AG09319 (cell line): ENCODE measurements at regions not wholly inside any gene's neighbourhood (a gene's known extent, or its start where the extent isn't known, plus 50 kb on each side); places are given as distances from the start of the nearest gene placed in this dataset.
A peak's percentile ranks its signal among the peaks of the same experiment; 100 is the strongest.

Experiments used
- DNase-seq: peaks from one replicate; pipeline ENCODE4 v3.0.0-alpha.2; 2010; ENCODE audit warnings: low read depth; ENCODE audit errors: extremely low read depth
- TF ChIP-seq, protein P1 (sequence below): IDR thresholded peaks from 2 replicates; pipeline ENCODE4 v1.5.1; 2011; ENCODE audit warnings: low read depth, mild to moderate bottlenecking, inconsistent platforms, low read length, moderate library complexity

DNA sequence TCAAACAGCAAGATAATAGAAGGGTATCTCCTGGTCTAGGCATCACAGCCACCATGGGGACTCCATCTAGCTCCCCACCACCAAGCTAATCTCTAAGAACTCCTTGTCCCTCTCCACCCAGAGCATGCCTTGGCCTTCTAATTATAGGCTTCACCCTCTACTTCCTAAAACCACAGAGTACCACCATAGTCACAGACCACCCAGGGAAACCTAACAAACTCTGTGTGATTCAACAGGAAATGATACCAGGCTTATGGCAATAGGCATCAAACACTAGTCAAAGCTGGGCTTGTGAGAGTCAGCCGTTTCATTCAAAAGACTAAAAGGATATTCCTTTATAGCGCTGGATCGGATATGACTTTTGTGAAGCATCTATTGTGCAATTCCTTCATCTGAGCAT, 91.5 kb upstream of the NALF2 start:
- DNase-seq: no peak
- TF ChIP-seq, protein P1, sequence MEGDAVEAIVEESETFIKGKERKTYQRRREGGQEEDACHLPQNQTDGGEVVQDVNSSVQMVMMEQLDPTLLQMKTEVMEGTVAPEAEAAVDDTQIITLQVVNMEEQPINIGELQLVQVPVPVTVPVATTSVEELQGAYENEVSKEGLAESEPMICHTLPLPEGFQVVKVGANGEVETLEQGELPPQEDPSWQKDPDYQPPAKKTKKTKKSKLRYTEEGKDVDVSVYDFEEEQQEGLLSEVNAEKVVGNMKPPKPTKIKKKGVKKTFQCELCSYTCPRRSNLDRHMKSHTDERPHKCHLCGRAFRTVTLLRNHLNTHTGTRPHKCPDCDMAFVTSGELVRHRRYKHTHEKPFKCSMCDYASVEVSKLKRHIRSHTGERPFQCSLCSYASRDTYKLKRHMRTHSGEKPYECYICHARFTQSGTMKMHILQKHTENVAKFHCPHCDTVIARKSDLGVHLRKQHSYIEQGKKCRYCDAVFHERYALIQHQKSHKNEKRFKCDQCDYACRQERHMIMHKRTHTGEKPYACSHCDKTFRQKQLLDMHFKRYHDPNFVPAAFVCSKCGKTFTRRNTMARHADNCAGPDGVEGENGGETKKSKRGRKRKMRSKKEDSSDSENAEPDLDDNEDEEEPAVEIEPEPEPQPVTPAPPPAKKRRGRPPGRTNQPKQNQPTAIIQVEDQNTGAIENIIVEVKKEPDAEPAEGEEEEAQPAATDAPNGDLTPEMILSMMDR: no peak

DNA sequence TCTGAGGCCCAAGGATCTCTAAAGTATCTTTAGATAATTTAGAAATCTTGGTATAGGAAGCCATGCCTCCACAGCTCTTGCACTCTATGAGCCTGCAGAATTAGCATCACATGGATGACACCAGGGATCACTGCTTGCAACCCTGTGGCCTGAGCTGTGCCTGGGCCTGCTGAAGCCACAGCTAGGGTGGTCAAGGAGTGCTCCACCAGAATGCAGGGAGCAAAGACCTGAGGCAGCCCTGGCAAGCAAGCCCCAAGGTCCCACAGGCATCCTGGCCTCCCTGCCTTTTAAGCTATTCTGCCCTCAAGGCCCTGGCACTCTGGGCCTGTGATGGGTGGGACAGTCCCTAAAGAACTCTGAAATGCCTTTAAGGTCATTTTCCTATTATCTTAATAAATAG, 105.2 kb upstream of the NALF2 start:
- DNase-seq: no peak
- TF ChIP-seq, protein P1: no peak

DNA sequence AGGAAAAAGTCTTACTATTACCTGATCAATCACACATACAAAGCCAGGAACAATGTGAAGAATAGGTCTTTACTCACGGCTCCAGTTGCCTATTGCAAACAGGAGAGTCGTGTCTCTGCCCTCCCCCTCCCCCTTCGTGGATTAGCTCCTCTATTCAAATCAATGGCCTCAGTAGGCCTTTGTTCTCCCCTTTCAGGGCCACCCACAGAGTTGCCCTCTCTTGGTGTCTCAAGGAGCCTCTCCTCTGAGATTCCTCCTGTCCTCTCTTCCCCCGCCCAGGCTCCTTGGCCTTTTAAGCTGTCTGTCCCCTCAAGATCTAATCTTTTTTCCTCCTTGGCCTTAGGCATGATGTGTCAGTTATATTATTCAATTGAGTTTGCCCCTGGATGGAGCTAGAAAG, 107.2 kb upstream of the NALF2 start:
- TF ChIP-seq, protein P1: no peak
- no peak for DNase-seq

DNA sequence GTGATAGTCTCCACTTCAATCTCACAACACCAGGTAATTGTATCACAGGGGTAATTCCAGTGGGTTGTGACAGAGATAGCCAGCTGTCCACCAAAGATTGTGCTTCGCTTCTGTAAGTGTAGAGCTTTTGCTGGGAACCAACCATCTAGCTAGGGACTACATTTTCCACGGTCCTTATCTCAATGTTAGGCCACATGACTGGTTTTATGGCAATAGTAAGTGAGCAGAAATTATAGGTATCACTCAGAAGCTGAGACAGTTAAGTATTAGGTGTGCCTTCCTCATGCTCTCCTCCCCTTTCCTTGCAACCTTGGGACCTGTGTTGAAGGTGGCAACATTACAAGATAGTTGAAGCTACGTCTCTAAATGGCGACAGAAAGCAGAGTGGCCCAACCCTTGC, 108.8 kb upstream of the NALF2 start:
- TF ChIP-seq, protein P1: no peak
- no peak for DNase-seq

DNA sequence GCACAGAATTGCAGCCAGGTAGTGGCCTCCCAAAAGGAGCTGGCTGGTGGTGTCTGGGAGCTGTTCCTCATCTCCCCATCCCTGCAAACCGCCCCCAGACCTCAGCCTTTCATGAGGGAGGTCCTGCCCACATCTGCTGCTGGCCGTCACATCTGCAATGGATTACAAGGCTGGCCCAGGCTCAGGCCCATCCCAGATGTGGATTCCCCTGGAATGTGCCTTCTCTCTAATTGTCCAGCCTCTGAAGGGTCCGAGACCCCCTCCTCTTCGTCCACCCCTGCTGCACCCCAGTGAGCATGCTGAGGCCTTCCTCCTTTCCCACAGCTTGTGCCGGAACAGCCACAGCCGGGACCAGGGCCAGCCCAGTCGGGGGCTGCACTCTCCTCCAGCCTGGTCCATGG, 115.0 kb upstream of the NALF2 start:
- TF ChIP-seq, protein P1: no peak

DNA sequence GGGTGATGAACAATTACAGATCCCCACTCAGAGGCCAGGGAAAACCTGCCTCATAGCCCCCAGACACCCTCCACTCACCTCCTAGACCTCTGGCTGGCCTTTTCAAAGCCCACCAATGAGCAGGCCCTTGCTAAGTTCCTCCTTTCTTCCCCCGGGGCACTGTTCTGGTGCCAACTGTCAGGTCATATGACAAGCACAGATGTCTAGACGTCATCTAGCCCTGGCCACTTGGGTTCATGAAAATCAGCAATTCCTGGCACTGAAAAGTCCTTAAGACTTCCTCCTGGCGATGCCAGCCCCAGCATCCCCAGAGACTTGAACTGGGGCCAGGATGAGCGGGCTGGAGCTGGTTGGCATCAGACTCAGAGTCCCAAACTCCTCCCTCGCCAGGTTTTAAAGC, 115.6 kb upstream of the NALF2 start:
- DNase-seq: no peak

More for the DNA sequence above, 115.0 kb upstream of the NALF2 start:
- no peak for DNase-seq

DNA sequence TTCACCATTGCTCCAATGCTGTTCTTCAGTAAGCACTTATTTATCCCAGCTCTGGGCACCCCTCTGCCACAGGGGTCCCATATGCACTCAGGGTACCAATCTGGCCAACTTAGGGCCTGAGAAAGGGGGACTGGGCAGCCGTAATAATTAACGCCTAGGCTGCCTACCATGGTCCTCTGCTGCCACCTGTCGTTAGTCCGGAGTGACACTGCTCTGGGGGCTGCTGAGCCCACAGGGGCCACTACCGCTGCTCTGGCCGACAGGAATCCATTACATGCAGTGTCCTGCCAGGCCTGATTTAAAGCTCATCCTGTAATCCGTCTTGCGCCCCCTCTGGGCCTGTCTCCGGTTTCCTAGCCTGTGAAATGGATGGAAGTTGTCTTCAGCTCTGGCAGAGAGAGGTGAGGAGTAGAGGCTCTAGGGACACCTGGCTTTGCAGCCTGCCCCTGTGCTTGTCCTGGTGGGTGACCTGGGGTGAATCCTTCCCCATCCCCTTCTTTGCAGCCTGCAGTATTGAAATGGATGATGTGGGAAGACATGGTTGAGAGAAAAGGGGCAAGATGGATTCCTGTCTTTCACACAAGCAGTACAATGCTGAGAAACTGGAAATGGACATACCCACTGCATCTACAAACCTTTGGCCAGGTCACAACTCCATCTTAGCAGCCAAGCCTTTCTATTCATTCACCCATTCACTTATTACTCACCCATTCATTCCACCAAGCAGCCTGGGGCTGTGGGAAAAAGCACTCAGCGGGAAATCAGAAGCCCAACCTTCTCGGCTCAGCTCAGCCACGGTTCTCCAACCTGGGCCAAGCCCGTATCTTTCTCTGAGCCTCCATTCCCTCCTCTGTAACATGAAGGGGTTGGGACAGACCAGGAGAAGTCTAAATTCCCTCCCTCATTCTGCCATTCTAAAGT, 116.3 kb upstream of the NALF2 start:
- TF ChIP-seq, protein P1: peak; percentile 76

More for the DNA sequence above, 115.6 kb upstream of the NALF2 start:
- TF ChIP-seq, protein P1: no peak

More for the DNA sequence above, 116.3 kb upstream of the NALF2 start:
- DNase-seq: peak; percentile 14
